Vagina (tissue), 2 donors: ENCODE measurements at regions not wholly inside any gene's neighbourhood (a gene's known extent, or its start where the extent isn't known, plus 50 kb on each side); places are given as distances from the start of the nearest gene placed in this dataset.

Source experiments
- DNase-seq, 2 donors: peaks; one replicate each; pipeline ENCODE4 v3.0.0-alpha.2; 2017; ENCODE audit errors: extremely low spot score in 2 of 2
- H3K27ac ChIP-seq: fragments of 200-600 bp; sonication (generic); one replicate; pipeline ENCODE4 v1.5.1; 2019
- H3K27me3 ChIP-seq: fragments of 200-600 bp; sonication (generic); one replicate; pipeline ENCODE4 v1.5.1; 2019
- H3K36me3 ChIP-seq, 2 donors: fragments of 200-600 bp; sonication (generic); one replicate each; pipeline ENCODE4 v1.5.1; 2017 to 2019
- H3K4me1 ChIP-seq: fragments of 200-600 bp; sonication (generic); one replicate; pipeline ENCODE4 v1.5.1; 2019
- H3K4me3 ChIP-seq, 2 donors: fragments of 200-600 bp; sonication (generic); 1 replicate in 1 of 2; 2 replicates in 1 of 2; pipeline ENCODE4 v1.5.1; 2016 to 2019
- H3K9me3 ChIP-seq: fragments of 200-600 bp; sonication (generic); one replicate; pipeline ENCODE4 v1.5.1; 2019
- POLR2A ChIP-seq, 2 donors: fragments of 450-650 bp; IDR thresholded peaks; one replicate each; pipeline ENCODE4 v1.6.1; 2017; ENCODE audit warnings: antibody characterized with exemption in 2 of 2, mild to moderate bottlenecking in 2 of 2, moderate library complexity in 2 of 2
- POLR2AphosphoS5 ChIP-seq, 2 donors: sonication (generic); formaldehyde crosslinking; IDR thresholded peaks; one replicate each; pipeline ENCODE4 v1.9.0; 2017; ENCODE audit warnings: antibody characterized with exemption in 2 of 2, mild to moderate bottlenecking in 2 of 2, low read depth in 1 of 2; ENCODE audit not compliant: insufficient read depth in 1 of 2
- intact Hi-C: fragments of 100-400 bp; cut with DNase I; formaldehyde crosslinking; loops from one replicate; pipeline ENCODE4 v1.15.1; 2023
- TF ChIP-seq, protein P1 (sequence below), 3 experiments: fragments of 450-650 bp in 2 of 3; fragments of 200-600 bp in 1 of 3; sonication (generic) in 1 of 3; IDR thresholded peaks; one replicate each; pipeline ENCODE4 v1.5.1; 2017 to 2019; ENCODE audit warnings: antibody characterized with exemption in 3 of 3, mild to moderate bottlenecking in 2 of 3, moderate library complexity in 2 of 3

DNA sequence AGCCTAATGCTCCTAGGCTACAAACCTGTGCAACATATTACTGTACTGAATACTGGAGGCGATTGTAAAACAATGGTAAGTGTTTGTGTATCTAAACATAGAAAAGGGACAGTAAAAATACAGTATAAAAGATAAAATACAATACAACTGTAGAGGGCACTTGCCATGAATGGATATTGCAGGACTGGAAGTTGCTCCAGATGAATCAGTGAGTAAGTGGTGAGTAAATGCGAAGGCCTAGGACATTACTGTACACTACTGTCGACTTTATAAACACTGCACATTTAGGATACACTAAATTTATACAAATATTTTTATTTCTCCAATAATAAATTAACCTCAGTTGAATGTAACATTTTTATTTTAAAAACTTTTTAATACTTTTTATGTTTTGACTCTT, 485.0 kb downstream of the MMUT start:
- TF ChIP-seq POLR2A (IDR thresholded peaks at IDR 0.05) (no peak), POLR2AphosphoS5 (IDR thresholded peaks at IDR 0.05; ENCODE audit: insufficient read depth in 1 of 2, low read depth in 1 of 2) (no peak)
- TF ChIP-seq, protein P1, sequence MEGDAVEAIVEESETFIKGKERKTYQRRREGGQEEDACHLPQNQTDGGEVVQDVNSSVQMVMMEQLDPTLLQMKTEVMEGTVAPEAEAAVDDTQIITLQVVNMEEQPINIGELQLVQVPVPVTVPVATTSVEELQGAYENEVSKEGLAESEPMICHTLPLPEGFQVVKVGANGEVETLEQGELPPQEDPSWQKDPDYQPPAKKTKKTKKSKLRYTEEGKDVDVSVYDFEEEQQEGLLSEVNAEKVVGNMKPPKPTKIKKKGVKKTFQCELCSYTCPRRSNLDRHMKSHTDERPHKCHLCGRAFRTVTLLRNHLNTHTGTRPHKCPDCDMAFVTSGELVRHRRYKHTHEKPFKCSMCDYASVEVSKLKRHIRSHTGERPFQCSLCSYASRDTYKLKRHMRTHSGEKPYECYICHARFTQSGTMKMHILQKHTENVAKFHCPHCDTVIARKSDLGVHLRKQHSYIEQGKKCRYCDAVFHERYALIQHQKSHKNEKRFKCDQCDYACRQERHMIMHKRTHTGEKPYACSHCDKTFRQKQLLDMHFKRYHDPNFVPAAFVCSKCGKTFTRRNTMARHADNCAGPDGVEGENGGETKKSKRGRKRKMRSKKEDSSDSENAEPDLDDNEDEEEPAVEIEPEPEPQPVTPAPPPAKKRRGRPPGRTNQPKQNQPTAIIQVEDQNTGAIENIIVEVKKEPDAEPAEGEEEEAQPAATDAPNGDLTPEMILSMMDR (IDR thresholded peaks at IDR 0.05), result no peak
- Histone ChIP-seq H3K27me3 (no peaks in the 10 kb centered on the region), H3K27ac (no peak overlapping the region), H3K36me3 (no peaks in the 10 kb centered on the region), H3K4me3 (no peak overlapping the region), H3K9me3 (no peaks in the 10 kb centered on the region), H3K4me1 (no peaks in the 10 kb centered on the region)
- intact Hi-C loops, result no loop called here
- no peak for DNase-seq

DNA sequence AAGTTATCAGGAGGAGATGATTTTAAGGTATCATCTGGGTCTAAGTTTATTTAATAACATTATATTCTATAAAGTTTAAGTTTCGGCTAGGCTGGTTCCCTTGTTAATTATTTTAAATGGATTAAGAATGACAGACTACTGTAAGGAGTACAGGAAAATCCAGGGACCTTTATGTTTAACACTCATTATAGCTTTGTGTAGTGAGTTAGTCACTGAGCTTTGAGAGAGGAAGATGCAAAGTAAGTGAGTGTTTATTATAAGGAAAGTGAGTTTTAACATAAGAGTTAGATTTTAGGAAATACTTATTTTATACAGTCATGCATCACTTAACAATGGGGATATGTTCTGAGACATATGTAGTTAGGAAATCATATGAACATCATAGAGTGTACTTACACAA, 485.5 kb downstream of the MMUT start:
- Histone ChIP-seq H3K36me3 (no peaks in the 10 kb centered on the region), H3K27me3 (no peaks in the 10 kb centered on the region), H3K9me3 (no peaks in the 10 kb centered on the region), H3K4me1 (no peaks in the 10 kb centered on the region), H3K27ac (no peak overlapping the region), H3K4me3 (no peak overlapping the region)
- no peak for DNase-seq
- intact Hi-C loops, result no loop called here
- TF ChIP-seq POLR2A (IDR thresholded peaks at IDR 0.05), result no peak
- TF ChIP-seq POLR2AphosphoS5 (IDR thresholded peaks at IDR 0.05; ENCODE audit: insufficient read depth in 1 of 2, low read depth in 1 of 2), result no peak
- TF ChIP-seq, protein P1 (IDR thresholded peaks at IDR 0.05), result no peak

DNA sequence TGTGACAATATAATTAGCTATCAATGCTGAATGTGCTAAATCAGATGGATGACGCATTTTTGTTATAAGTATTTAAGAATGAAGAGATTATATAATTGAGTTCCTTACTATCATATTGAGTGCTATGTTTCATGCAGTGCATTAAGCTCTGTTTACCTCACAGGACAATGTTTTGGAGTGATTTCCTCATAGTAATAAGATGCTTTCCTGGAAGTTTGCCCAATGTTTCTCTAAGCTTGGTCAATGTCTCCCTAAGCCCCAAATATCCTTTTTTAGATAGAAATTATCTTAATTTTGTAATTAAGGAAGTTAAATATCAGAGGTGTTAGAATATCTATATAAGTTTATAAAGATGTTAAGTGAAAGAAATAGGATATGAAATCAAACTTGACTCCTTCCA, 489.6 kb downstream of the MMUT start:
- intact Hi-C loops, result no loop called here
- H3K27ac ChIP-seq, result no peak overlapping the region
- H3K4me1 ChIP-seq, result no peaks in the 10 kb centered on the region
- H3K9me3 ChIP-seq, result no peaks in the 10 kb centered on the region
- no peaks in the 10 kb centered on the region for H3K36me3 ChIP-seq
- DNase-seq, result no peak
- no peaks in the 10 kb centered on the region for H3K27me3 ChIP-seq
- TF ChIP-seq, protein P1 (IDR thresholded peaks at IDR 0.05), result no peak
- no peak overlapping the region for H3K4me3 ChIP-seq

DNA sequence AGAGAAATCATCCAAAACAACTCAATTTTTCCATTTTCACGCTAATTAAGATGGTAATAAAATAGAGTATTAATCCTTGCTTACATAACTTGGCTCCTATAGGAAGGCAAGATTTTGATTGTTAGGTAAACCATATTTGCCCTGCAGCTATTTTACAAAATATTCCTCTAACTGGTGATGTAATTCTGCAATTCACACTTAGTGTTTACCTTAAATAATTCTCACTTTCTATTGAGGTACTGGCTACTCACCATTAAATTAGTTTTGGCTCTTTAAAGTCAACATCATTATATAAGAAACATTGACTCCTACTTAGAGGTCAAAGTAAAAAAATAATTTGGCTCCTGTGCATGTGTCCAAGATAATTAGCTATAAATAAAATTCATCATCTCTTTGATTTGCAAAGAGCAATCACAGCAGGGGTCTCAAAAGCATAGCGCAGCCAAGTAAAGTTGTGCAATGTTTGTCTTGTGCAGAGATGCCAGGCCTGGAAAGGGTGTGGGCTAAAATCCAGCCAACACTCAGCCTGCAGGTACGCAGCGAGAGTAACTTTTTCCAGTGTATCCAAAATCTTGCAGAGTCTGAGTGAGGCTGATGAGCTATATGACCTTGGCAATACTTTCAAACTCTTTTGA, 501.2 kb downstream of the MMUT start:
- H3K27me3 ChIP-seq, result no peaks in the 10 kb centered on the region
- H3K9me3 ChIP-seq, result no peaks in the 10 kb centered on the region

DNA sequence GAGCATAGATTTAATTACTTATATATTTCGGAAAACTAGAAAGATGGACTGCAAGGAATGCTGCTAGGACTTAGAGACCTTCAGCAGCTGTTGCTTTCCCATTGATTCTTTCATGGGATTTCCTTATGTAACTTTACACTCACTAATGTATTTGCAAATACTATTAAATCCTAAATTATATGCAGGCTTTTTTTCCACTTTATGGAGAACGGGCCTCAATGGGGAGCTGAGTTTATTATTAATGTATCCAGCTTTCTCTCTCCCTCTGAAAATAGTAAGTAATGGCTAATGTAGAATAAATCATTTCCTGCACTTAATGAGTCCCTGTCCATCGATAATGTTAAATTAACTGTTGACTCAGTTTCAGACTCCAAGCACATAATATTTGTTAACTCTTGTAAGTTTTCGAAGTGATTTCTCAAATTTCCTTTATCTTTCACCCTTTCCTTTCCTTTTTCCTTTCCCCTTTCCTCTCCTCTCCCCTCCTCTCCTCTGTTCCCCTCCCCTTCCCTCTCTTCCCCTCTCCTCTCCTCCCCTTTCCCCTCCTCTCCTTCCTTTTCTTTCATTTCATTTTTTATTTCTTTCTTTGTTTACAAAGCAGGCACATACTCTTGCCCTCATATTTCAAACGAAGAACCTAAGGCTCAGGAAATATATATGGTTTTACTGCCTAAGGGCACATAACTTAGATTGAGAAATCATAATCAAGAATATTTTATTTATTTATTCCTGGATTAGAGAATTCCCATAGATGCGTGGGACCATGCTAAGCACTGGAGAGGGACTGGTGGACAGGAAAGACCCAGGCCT, 503.6 kb downstream of the MMUT start:
- no peak for DNase-seq
- Histone ChIP-seq H3K9me3 (no peaks in the 10 kb centered on the region), H3K27me3 (no peaks in the 10 kb centered on the region), H3K4me1 (no peaks in the 10 kb centered on the region), H3K4me3 (no peak overlapping the region), H3K27ac (no peak overlapping the region), H3K36me3 (no peaks in the 10 kb centered on the region)
- intact Hi-C loops, result no loop called here
- TF ChIP-seq, protein P1 (IDR thresholded peaks at IDR 0.05), result no peak
- TF ChIP-seq POLR2A (IDR thresholded peaks at IDR 0.05) (no peak), POLR2AphosphoS5 (IDR thresholded peaks at IDR 0.05; ENCODE audit: insufficient read depth in 1 of 2, low read depth in 1 of 2) (no peak)

More for the DNA sequence above, 501.2 kb downstream of the MMUT start:
- Histone ChIP-seq H3K27ac (no peak overlapping the region), H3K4me3 (no peak overlapping the region), H3K4me1 (no peaks in the 10 kb centered on the region), H3K36me3 (no peaks in the 10 kb centered on the region)
- TF ChIP-seq POLR2A (IDR thresholded peaks at IDR 0.05) (no peak), POLR2AphosphoS5 (IDR thresholded peaks at IDR 0.05; ENCODE audit: insufficient read depth in 1 of 2, low read depth in 1 of 2) (no peak)
- intact Hi-C loops, result no loop called here
- no peak for DNase-seq
